PC-9 (cell line): ENCODE measurements at regions not wholly inside any gene's neighbourhood (a gene's known extent, or its start where the extent isn't known, plus 50 kb on each side); places are given as distances from the start of the nearest gene placed in this dataset.

Experiments used
- BruUV-seq: library from RNA; stranded (reverse); fragments of 400-500 nt; replicated peaks from 2 replicates; lab custom pipeline; 2021; lab: Mats Ljungman, UMichigan
- CTCF ChIA-PET: fragments of 300-600 bp; sonication (Branson Sonifier 250); formaldehyde crosslinking; loops from one replicate; lab custom pipeline; 2022; ENCODE audit warnings: antibody characterized with exemption; lab: Charles Lee
- POLR2A ChIA-PET: fragments of 300-600 bp; sonication (Branson Sonifier 250); formaldehyde crosslinking; loops from one replicate; lab custom pipeline; 2022; ENCODE audit warnings: antibody characterized with exemption; ENCODE audit not compliant: unreplicated experiment; lab: Charles Lee
- DNase-seq, 2 experiments: peaks; one replicate each; pipeline versions ENCODE4 v3.0.0 to v3.0.0-alpha.2; 2015 to 2022; ENCODE audit warnings: mixed read lengths in 1 of 2
- H2AFZ ChIP-seq: fragments of 200-600 bp; sonication (generic); 2 replicates; pipeline ENCODE4 v1.8.1; 2017; ENCODE audit warnings: antibody characterized with exemption
- H3F3A ChIP-seq: fragments of 200-600 bp; sonication (generic); 2 replicates; pipeline ENCODE4 v1.8.1; 2017; ENCODE audit warnings: antibody characterized with exemption, mild to moderate bottlenecking, low read depth; ENCODE audit not compliant: insufficient read depth
- H3K27ac ChIP-seq: fragments of 200-600 bp; sonication (generic); 2 replicates; pipeline ENCODE4 v1.6.1; 2016; ENCODE audit warnings: mixed run types
- H3K27me3 ChIP-seq: fragments of 200-600 bp; sonication (generic); 2 replicates; pipeline ENCODE4 v1.6.1; 2016; ENCODE audit warnings: low read depth, mixed run types; ENCODE audit not compliant: insufficient read depth
- H3K36me3 ChIP-seq: fragments of 200-600 bp; sonication (generic); 2 replicates; pipeline ENCODE4 v1.6.1; 2016; ENCODE audit warnings: low read depth, mixed run types
- H3K4me1 ChIP-seq: fragments of 200-600 bp; sonication (generic); replicated peaks from 2 replicates; pipeline ENCODE4 v1.6.1; 2016; ENCODE audit warnings: mixed run types; ENCODE audit not compliant: insufficient read depth
- H3K4me2 ChIP-seq: fragments of 200-600 bp; sonication (generic); 2 replicates; pipeline ENCODE4 v1.6.1; 2017; ENCODE audit warnings: mixed run types
- H3K4me3 ChIP-seq: fragments of 200-600 bp; sonication (generic); 2 replicates; pipeline ENCODE4 v1.6.1; 2016; ENCODE audit warnings: mixed run types
- H3K79me2 ChIP-seq: fragments of 200-600 bp; sonication (generic); 2 replicates; pipeline ENCODE4 v1.6.1; 2017; ENCODE audit warnings: low read depth, mixed run types
- H3K9me2 ChIP-seq: fragments of 200-600 bp; sonication (generic); 2 replicates; pipeline ENCODE4 v1.8.1; 2017; ENCODE audit warnings: mild to moderate bottlenecking; ENCODE audit not compliant: insufficient read depth
- H3K9me3 ChIP-seq: fragments of 200-600 bp; sonication (generic); 2 replicates; pipeline ENCODE4 v1.8.1; 2016; ENCODE audit warnings: low read depth; ENCODE audit not compliant: insufficient read depth
- H4K20me1 ChIP-seq: fragments of 200-600 bp; sonication (generic); 2 replicates; pipeline ENCODE4 v1.8.1; 2017; ENCODE audit not compliant: insufficient read depth
- EZH2 ChIP-seq: fragments of 200-600 bp; sonication (generic); IDR thresholded peaks from 2 replicates; pipeline ENCODE4 v1.8.0; 2017; ENCODE audit warnings: antibody characterized with exemption, low read depth
- intact Hi-C: fragments of 100-400 bp; cut with micrococcal nuclease; formaldehyde crosslinking; loops from one replicate; pipeline ENCODE4 v1.10.0; 2022; ENCODE audit not compliant: unreplicated experiment
- TF ChIP-seq, protein P1 (sequence below): fragments of 200-600 bp; sonication (generic); conservative IDR thresholded peaks from 2 replicates; pipeline ENCODE4 v1.6.1; 2017; ENCODE audit warnings: mixed run types, antibody characterized with exemption, mild to moderate bottlenecking, moderate library complexity

DNA sequence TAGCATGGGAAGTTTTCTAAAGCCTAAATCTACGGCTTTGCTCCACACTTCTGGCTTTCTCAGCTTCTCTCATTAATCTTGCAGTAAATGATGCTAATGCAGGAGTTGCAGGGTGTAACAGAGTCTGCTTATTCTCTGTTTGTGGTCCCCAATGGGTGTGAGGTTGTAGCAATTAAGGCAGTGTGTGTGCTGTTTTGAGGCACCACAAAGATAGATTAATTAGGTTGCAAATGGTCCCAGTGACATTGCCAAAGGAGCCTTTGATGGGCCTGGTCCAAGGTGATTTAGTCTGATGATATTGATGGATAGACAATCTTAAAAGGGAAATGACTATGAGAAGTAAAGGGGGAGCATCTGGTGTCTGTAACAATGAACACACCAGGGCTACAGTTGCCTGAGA lies 1313.7 kb upstream of the CDH8 start:
- Histone ChIP-seq H3K27me3 (no peaks in the 10 kb centered on the region), H2AFZ (no peak overlapping the region), H4K20me1 (no peaks in the 10 kb centered on the region), H3K27ac (no peak overlapping the region), H3K9me2 (no peaks in the 10 kb centered on the region), H3K9me3 (no peaks in the 10 kb centered on the region), H3K79me2 (no peaks in the 10 kb centered on the region), H3F3A (no peaks in the 10 kb centered on the region), H3K4me2 (no peak overlapping the region), H3K4me3 (no peak overlapping the region), H3K4me1 (no peaks in the 10 kb centered on the region), H3K36me3 (no peaks in the 10 kb centered on the region)
- CTCF ChIA-PET: no interaction called here
- no peak for TF ChIP-seq EZH2
- TF ChIP-seq, protein P1, sequence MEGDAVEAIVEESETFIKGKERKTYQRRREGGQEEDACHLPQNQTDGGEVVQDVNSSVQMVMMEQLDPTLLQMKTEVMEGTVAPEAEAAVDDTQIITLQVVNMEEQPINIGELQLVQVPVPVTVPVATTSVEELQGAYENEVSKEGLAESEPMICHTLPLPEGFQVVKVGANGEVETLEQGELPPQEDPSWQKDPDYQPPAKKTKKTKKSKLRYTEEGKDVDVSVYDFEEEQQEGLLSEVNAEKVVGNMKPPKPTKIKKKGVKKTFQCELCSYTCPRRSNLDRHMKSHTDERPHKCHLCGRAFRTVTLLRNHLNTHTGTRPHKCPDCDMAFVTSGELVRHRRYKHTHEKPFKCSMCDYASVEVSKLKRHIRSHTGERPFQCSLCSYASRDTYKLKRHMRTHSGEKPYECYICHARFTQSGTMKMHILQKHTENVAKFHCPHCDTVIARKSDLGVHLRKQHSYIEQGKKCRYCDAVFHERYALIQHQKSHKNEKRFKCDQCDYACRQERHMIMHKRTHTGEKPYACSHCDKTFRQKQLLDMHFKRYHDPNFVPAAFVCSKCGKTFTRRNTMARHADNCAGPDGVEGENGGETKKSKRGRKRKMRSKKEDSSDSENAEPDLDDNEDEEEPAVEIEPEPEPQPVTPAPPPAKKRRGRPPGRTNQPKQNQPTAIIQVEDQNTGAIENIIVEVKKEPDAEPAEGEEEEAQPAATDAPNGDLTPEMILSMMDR: no peak
- DNase-seq: no peak
- POLR2A ChIA-PET: no interaction called here
- intact Hi-C loops: no loop called here
- BruUV-seq: no TSS peak

DNA sequence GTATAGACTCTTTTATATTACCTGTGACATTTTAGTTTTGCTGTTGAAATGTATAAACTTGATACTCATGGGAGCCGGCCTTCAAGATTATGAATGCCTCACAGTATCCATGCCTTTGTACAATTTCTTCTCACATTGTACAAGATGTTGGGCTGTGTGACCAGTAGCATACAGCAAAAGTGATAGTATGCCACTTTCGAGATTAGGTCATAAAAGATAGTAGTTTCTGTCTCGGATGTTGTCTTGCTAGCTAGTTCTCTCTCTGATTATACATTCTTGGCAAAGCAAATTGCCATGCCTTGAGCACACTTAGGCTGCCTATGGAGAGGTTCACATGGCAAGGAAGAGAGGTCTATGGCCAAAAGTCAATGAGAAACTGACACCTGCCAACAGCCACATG lies 1309.8 kb upstream of the CDH8 start:
- Histone ChIP-seq H3K9me2 (no peaks in the 10 kb centered on the region), H3K27me3 (no peaks in the 10 kb centered on the region), H2AFZ (no peak overlapping the region), H3K4me2 (no peak overlapping the region), H3K27ac (no peak overlapping the region), H3K9me3 (no peaks in the 10 kb centered on the region), H3K4me1 (no peaks in the 10 kb centered on the region), H3K79me2 (no peaks in the 10 kb centered on the region), H3K4me3 (no peak overlapping the region), H4K20me1 (no peaks in the 10 kb centered on the region), H3F3A (no peaks in the 10 kb centered on the region), H3K36me3 (no peaks in the 10 kb centered on the region)
- POLR2A ChIA-PET: no interaction called here
- BruUV-seq: no TSS peak
- intact Hi-C loops: no loop called here
- DNase-seq: no peak
- CTCF ChIA-PET: no interaction called here
- TF ChIP-seq EZH2: no peak
- TF ChIP-seq, protein P1: no peak

DNA sequence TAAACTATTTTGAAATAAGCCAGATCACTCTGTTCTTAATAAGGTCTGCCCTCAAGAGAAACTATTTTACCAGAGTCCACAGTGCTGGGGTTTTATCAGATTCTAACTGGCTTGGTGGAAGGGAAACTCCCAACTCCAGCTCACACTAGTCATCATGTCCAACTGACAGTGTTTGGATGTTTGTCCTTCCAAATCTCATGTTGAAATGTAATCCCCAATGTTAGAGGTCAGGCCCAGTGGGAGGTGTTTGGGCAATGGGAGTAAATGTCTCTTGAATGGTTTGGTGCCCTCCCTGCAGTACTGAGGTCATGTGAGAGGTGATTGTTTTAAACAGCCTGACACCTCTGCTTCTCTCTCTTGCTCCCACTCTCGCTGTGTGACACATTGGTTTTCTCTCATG lies 1301.0 kb upstream of the CDH8 start:
- CTCF ChIA-PET: no interaction called here
- Histone ChIP-seq H3F3A (no peaks in the 10 kb centered on the region), H3K9me2 (no peaks in the 10 kb centered on the region), H3K27me3 (no peaks in the 10 kb centered on the region; the same call in 1 of the 2 replicates), H3K4me2 (no peak overlapping the region), H3K9me3 (no peaks in the 10 kb centered on the region), H4K20me1 (no peaks in the 10 kb centered on the region), H3K79me2 (no peaks in the 10 kb centered on the region), H3K27ac (no peak overlapping the region), H3K4me1 (no peaks in the 10 kb centered on the region), H3K36me3 (no peaks in the 10 kb centered on the region), H3K4me3 (no peak overlapping the region), H2AFZ (no peak overlapping the region)
- no TSS peak for BruUV-seq
- POLR2A ChIA-PET: no interaction called here
- TF ChIP-seq, protein P1: no peak
- no peak for TF ChIP-seq EZH2
- intact Hi-C loops: no loop called here
- no peak for DNase-seq
